GM12892 (cell line): ENCODE measurements at regions not wholly inside any gene's neighbourhood (a gene's known extent, or its start where the extent isn't known, plus 50 kb on each side); places are given as distances from the start of the nearest gene placed in this dataset.

Source experiments
- POLR2AphosphoS5 ChIP-seq: IDR thresholded peaks from 2 replicates; pipeline ENCODE4 v1.6.1; 2011; ENCODE audit warnings: low read depth, low read length, control low read depth
- TAF1 ChIP-seq: IDR thresholded peaks from 2 replicates; pipeline ENCODE4 v1.6.1; 2011; ENCODE audit warnings: low read depth, mild to moderate bottlenecking, control low read depth, low read length, borderline replicate concordance

DNA sequence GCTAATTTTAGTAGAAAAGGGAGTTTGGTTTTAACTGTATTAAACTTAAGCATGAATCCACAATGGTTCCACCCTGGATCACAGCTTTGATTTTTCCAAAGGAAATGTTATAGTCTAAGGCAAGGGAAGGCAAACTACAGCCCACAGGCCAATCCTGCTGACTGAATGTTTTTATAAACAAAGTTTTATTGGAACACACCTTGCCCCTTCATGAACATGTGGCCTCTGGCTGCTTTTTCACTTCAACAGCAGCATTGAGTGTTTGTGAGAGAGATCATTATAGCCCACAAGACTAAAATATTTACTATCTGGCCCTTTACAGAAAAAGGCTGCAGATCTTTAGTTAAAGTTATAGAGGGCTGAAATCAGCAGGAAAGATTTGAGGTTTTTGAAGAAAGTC lies 198.7 kb downstream of the IRS2 start:
- TF ChIP-seq TAF1 (no peak), POLR2AphosphoS5 (no peak)
